GM23338 (cell line): ENCODE measurements at regions not wholly inside any gene's neighbourhood (a gene's known extent, or its start where the extent isn't known, plus 50 kb on each side); places are given as distances from the start of the nearest gene placed in this dataset.

Experiments
- ATAC-seq: fragments of 200-7000 bp; cut with Tn5 transposase; 3 replicates; pipeline ENCODE4 v1.9.1; 2020
- DNase-seq: peaks from one replicate; pipeline ENCODE4 v3.0.0-alpha.2; 2015; ENCODE audit warnings: low spot score
- H2AFZ ChIP-seq: fragments of 200-600 bp; sonication (generic); 2 replicates; pipeline ENCODE4 v1.8.0; 2016; ENCODE audit warnings: antibody characterized with exemption, mild to moderate bottlenecking, moderate library complexity
- H3F3A ChIP-seq: fragments of 200-600 bp; sonication (generic); replicated peaks from 2 replicates; pipeline ENCODE4 v1.8.0; 2017; ENCODE audit warnings: antibody characterized with exemption, mixed run types, low read depth
- H3K27ac ChIP-seq: fragments of 200-600 bp; sonication (generic); 2 replicates; pipeline ENCODE4 v1.6.1; 2016; ENCODE audit warnings: low read depth
- H3K27me3 ChIP-seq: fragments of 200-600 bp; sonication (generic); 2 replicates; pipeline ENCODE4 v1.8.0; 2016; ENCODE audit warnings: mild to moderate bottlenecking, mixed run types, moderate library complexity; ENCODE audit not compliant: insufficient read depth
- H3K36me3 ChIP-seq: fragments of 200-600 bp; sonication (generic); 2 replicates; pipeline ENCODE4 v1.8.0; 2016; ENCODE audit warnings: mild to moderate bottlenecking; ENCODE audit not compliant: insufficient read depth
- H3K4me1 ChIP-seq: fragments of 200-600 bp; sonication (generic); 2 replicates; pipeline ENCODE4 v1.8.0; 2016; ENCODE audit warnings: mild to moderate bottlenecking, moderate library complexity; ENCODE audit not compliant: insufficient read depth
- H3K4me2 ChIP-seq: fragments of 200-600 bp; sonication (generic); 2 replicates; pipeline ENCODE4 v1.7.1; 2017; ENCODE audit warnings: mixed run types
- H3K4me3 ChIP-seq: fragments of 200-600 bp; sonication (generic); 2 replicates; pipeline ENCODE4 v1.6.1; 2016; ENCODE audit warnings: mixed run types
- H3K79me2 ChIP-seq: fragments of 200-600 bp; sonication (generic); replicated peaks from 2 replicates; pipeline ENCODE4 v1.8.0; 2017; ENCODE audit warnings: mild to moderate bottlenecking; ENCODE audit not compliant: insufficient read depth
- H3K9me2 ChIP-seq: fragments of 200-600 bp; sonication (generic); 2 replicates; pipeline ENCODE4 v1.8.0; 2017; ENCODE audit not compliant: insufficient read depth
- H4K20me1 ChIP-seq: fragments of 200-600 bp; sonication (generic); replicated peaks from 2 replicates; pipeline ENCODE4 v1.8.0; 2017; ENCODE audit warnings: mild to moderate bottlenecking; ENCODE audit not compliant: insufficient read depth
- H3K27ac Mint-ChIP-seq: 2 replicates; pipeline ENCODE4 v1.8.0; 2020; ENCODE audit warnings: inconsistent platforms, mild to moderate bottlenecking, moderate library complexity, mixed read lengths
- H3K27me3 Mint-ChIP-seq: 3 replicates; pipeline ENCODE4 v1.8.0; 2022; ENCODE audit warnings: low read depth, mild to moderate bottlenecking, moderate library complexity, mixed read lengths, inconsistent platforms; ENCODE audit not compliant: insufficient read depth, poor library complexity
- H3K36me3 Mint-ChIP-seq: 3 replicates; pipeline ENCODE4 v1.8.0; 2021; ENCODE audit warnings: low read depth, mild to moderate bottlenecking, inconsistent platforms, moderate library complexity, mixed read lengths
- H3K4me1 Mint-ChIP-seq: 3 replicates; pipeline ENCODE4 v1.8.0; 2020; ENCODE audit warnings: mild to moderate bottlenecking, inconsistent platforms, mixed read lengths
- H3K4me3 Mint-ChIP-seq: 3 replicates; pipeline ENCODE4 v1.8.0; 2021; ENCODE audit warnings: moderate library complexity, mild to moderate bottlenecking, inconsistent platforms, mixed read lengths
- H3K9me3 Mint-ChIP-seq: 3 replicates; pipeline ENCODE4 v1.8.0; 2020; ENCODE audit warnings: moderate library complexity, mild to moderate bottlenecking, inconsistent platforms, mixed read lengths
- CREB1 ChIP-seq: fragments of 250-450 bp; sonication (Bioruptor Pico); IDR thresholded peaks from 2 replicates; pipeline ENCODE4 v1.5.0; 2020; ENCODE audit warnings: low read depth, mild to moderate bottlenecking, moderate library complexity
- CTCF ChIP-seq, 2 experiments: fragments of 200-600 bp in 1 of 2; sonication (generic) in 1 of 2; conservative IDR thresholded peaks; 2 replicates each; pipeline versions ENCODE4 v1.5.1 to v1.6.1; 2016 to 2017; ENCODE audit warnings: antibody characterized with exemption in 2 of 2, low read depth in 2 of 2, mild to moderate bottlenecking in 2 of 2, moderate library complexity in 1 of 2
- ETS1 ChIP-seq: IDR thresholded peaks from 2 replicates; pipeline ENCODE4 v1.6.1; 2016; ENCODE audit warnings: antibody characterized with exemption
- EZH2 ChIP-seq: fragments of 200-600 bp; sonication (generic); IDR thresholded peaks from one replicate; pipeline ENCODE4 v1.8.0; 2017; ENCODE audit warnings: antibody characterized with exemption, mild to moderate bottlenecking, low read depth; ENCODE audit not compliant: unreplicated experiment
- EZH2phosphoT487 ChIP-seq: fragments of 200-600 bp; sonication (generic); IDR thresholded peaks from one replicate; pipeline ENCODE4 v1.8.1; 2018; ENCODE audit warnings: antibody characterized with exemption; ENCODE audit not compliant: unreplicated experiment
- JUNB ChIP-seq: IDR thresholded peaks from one replicate; pipeline ENCODE4 v1.6.1; 2016; ENCODE audit warnings: antibody characterized with exemption; ENCODE audit not compliant: unreplicated experiment
- NANOG ChIP-seq: IDR thresholded peaks from 2 replicates; pipeline ENCODE4 v1.6.1; 2016; ENCODE audit warnings: antibody characterized with exemption, borderline replicate concordance
- POLR2AphosphoS5 ChIP-seq: IDR thresholded peaks from 2 replicates; pipeline ENCODE4 v1.6.1; 2016; ENCODE audit warnings: antibody characterized with exemption, low read depth
- REST ChIP-seq: IDR thresholded peaks from one replicate; pipeline ENCODE4 v1.6.1; 2018; ENCODE audit warnings: antibody characterized with exemption; ENCODE audit not compliant: unreplicated experiment
- STAT1 ChIP-seq: IDR thresholded peaks from one replicate; pipeline ENCODE4 v1.6.1; 2016; ENCODE audit warnings: antibody characterized with exemption; ENCODE audit not compliant: unreplicated experiment
- ZNF114 ChIP-seq: fragments of 250-450 bp; sonication (Bioruptor Pico); IDR thresholded peaks from 2 replicates; pipeline ENCODE4 v1.5.0; 2020; ENCODE audit warnings: mild to moderate bottlenecking, moderate library complexity
- ZNF331 ChIP-seq: fragments of 250-450 bp; sonication (Bioruptor Pico); IDR thresholded peaks from 2 replicates; pipeline ENCODE4 v1.5.0; 2020; ENCODE audit warnings: low read depth, mild to moderate bottlenecking, moderate library complexity
- ZNF462 ChIP-seq: fragments of 250-450 bp; sonication (Bioruptor Pico); IDR thresholded peaks from 2 replicates; pipeline ENCODE4 v1.5.0; 2020; ENCODE audit warnings: mild to moderate bottlenecking, moderate library complexity

- no peaks in the 10 kb centered on the region for H3K36me3 ChIP-seq
- Mint-ChIP-seq H3K36me3 (peaks cover 9% of the 10 kb centered on the region; the same call in 2 of the 3 replicates), H3K4me3 (no peak overlapping the region), H3K9me3 (peaks cover 12% of the 10 kb centered on the region), H3K4me1 (no peaks in the 10 kb centered on the region), H3K27me3 (no peaks in the 10 kb centered on the region), H3K27ac (no peak overlapping the region)
- DNase-seq, result no peak
- H3K79me2 ChIP-seq, result no peaks in the 10 kb centered on the region
- H3K27me3 ChIP-seq, result no peaks in the 10 kb centered on the region
- no peaks in the 10 kb centered on the region for H3K4me1 ChIP-seq
- no peak overlapping the region for H3K27ac ChIP-seq
- H2AFZ ChIP-seq, result no peak overlapping the region
- no peaks in the 10 kb centered on the region for H3F3A ChIP-seq
- TF ChIP-seq POLR2AphosphoS5, result no peak
- no peak for TF ChIP-seq EZH2phosphoT487
- no peak for TF ChIP-seq ZNF331 (CRISPR knock-in tag)
- TF ChIP-seq CREB1, result no peak
- no peak for TF ChIP-seq CTCF (conservative IDR thresholded peaks at IDR 0.05; ENCODE audit: low read depth in 2 of 2)
- no peak for TF ChIP-seq REST
- TF ChIP-seq NANOG, result no peak
- TF ChIP-seq ZNF114 (CRISPR knock-in tag), result no peak
- no peak for TF ChIP-seq ZNF462 (CRISPR knock-in tag)
- no peak for TF ChIP-seq JUNB
- no peak for TF ChIP-seq STAT1
- TF ChIP-seq EZH2, result no peak
- no peak for TF ChIP-seq ETS1
- no peak overlapping the region for H3K4me2 ChIP-seq
- no peak for ATAC-seq
- H3K4me3 ChIP-seq, result no peak overlapping the region
- H3K9me2 ChIP-seq, result 0 out of 2 replicates have a peak, but pooled peaks cover 3% of the 10 kb centered on the region
- H4K20me1 ChIP-seq, result no peaks in the 10 kb centered on the region
Observed at GRCh38 chr4:178198691-178199090, 756.5 kb upstream of the AGA start.
